ENCODE measurements at regions not wholly inside any gene's neighbourhood (a gene's known extent, or its start where the extent isn't known, plus 50 kb on each side); places are given as distances from the start of the nearest gene placed in this dataset.
"Not testable (repeated sequence)": the region's sequence is repeated elsewhere in the genome, so short reads cannot be mapped to it uniquely, and the experiment has no call there.

DNA sequence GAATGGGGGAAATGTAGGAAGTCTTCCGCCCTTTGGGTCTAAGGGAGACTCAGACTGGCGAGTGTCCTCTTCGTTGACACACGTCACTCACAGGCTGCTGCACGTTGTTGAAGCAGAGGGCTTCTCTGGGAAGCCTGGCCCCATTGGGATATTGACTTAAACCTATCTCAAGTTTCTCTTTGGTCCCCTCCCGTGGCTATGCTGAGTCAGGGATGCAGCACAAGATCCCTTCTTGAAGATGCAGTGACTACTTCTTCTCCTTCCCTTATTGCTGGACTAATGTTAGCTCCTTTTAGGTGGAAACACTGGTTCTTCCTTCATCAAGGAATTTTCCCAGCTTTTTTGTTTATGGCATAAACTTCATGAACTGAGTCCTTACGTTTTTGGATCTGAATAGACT is 89.8 kb upstream of the CCDC71L start:
- H3K27me3 ChIP-seq = no peaks in the 10 kb centered on the region
- no peak overlapping the region for H3K27ac ChIP-seq
- no peak overlapping the region for H3K4me2 ChIP-seq
- H2AFZ ChIP-seq = no peak overlapping the region
- no peak for TF ChIP-seq CTCF (IDR thresholded peaks at IDR 0.05; ENCODE audit: poor library complexity)
- TF ChIP-seq EZH2phosphoT487 (IDR thresholded peaks at IDR 0.05; ENCODE audit: low read depth, severe bottlenecking, unreplicated experiment) = no peak
- no peak for TF ChIP-seq EZH2 (IDR thresholded peaks at IDR 0.05; ENCODE audit: borderline replicate concordance)
- no peaks in the 10 kb centered on the region for H3K4me1 ChIP-seq (ENCODE audit: insufficient read depth)
- H3K9me2 ChIP-seq (replicated peaks; ENCODE audit: insufficient read depth) = no peaks in the 10 kb centered on the region
- no peaks in the 10 kb centered on the region for H3K79me2 ChIP-seq
- no peaks in the 10 kb centered on the region for H3K9me3 ChIP-seq (ENCODE audit: low read depth)
- H3K4me3 ChIP-seq = no peak overlapping the region
- 85% methylated on average over 7 of the region's 7 CpGs for WGBS (ENCODE audit: low lambda C conversion rate, missing lambda C conversion rate)
- no peak for DNase-seq (ENCODE audit: low spot score)
- H4K20me1 ChIP-seq (ENCODE audit: insufficient read depth, poor library complexity, severe bottlenecking) = no peaks in the 10 kb centered on the region
- H3K36me3 ChIP-seq (replicated peaks; ENCODE audit: insufficient read depth, low read depth) = no peaks in the 10 kb centered on the region

DNA sequence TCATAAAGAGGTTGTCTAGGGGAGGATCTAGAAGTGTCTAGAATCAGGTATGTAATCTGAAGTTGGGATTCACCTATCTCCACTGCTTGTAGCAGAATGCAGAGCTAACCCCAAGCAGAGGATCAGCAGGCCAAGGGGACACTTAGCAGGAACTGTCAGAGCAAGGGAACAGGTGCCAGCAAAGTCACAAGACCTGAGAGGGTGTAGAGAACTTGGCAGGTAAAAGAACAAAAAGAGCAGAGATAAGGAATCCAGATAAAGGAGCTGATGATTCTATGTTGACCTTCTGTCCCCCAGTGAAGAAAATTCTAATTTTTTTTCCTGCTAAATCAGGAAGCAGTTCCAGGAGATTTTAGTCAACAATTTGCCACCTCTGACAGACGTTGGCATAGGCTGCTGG is 91.4 kb upstream of the CCDC71L start:
- DNase-seq (ENCODE audit: low spot score) = no peak
- WGBS (ENCODE audit: low lambda C conversion rate, missing lambda C conversion rate) = 43% methylated on average over 1 of the region's 1 CpG
- Histone ChIP-seq H3K79me2 (no peaks in the 10 kb centered on the region), H3K27me3 (no peaks in the 10 kb centered on the region), H3K9me3 (ENCODE audit: low read depth) (no peaks in the 10 kb centered on the region), H3K9me2 (replicated peaks; ENCODE audit: insufficient read depth) (no peaks in the 10 kb centered on the region), H3K4me3 (no peak overlapping the region), H3K36me3 (replicated peaks; ENCODE audit: insufficient read depth, low read depth) (no peaks in the 10 kb centered on the region), H3K27ac (no peak overlapping the region), H2AFZ (no peak overlapping the region), H3K4me2 (no peak overlapping the region), H4K20me1 (ENCODE audit: insufficient read depth, poor library complexity, severe bottlenecking) (no peaks in the 10 kb centered on the region), H3K4me1 (ENCODE audit: insufficient read depth) (no peaks in the 10 kb centered on the region)
- TF ChIP-seq EZH2 (IDR thresholded peaks at IDR 0.05; ENCODE audit: borderline replicate concordance) = no peak
- no peak for TF ChIP-seq CTCF (IDR thresholded peaks at IDR 0.05; ENCODE audit: poor library complexity)
- no peak for TF ChIP-seq EZH2phosphoT487 (IDR thresholded peaks at IDR 0.05; ENCODE audit: low read depth, severe bottlenecking, unreplicated experiment)

- H3K4me3 ChIP-seq; H3K27ac ChIP-seq; H3K4me2 ChIP-seq; H3K36me3 ChIP-seq (replicated peaks; ENCODE audit: insufficient read depth, low read depth); H3K9me3 ChIP-seq (ENCODE audit: low read depth); H3K27me3 ChIP-seq; H4K20me1 ChIP-seq (ENCODE audit: insufficient read depth, poor library complexity, severe bottlenecking); H3K9me2 ChIP-seq (replicated peaks; ENCODE audit: insufficient read depth); H3K79me2 ChIP-seq; H3K4me1 ChIP-seq (ENCODE audit: insufficient read depth); DNase-seq (ENCODE audit: low spot score); H2AFZ ChIP-seq: not testable (repeated sequence)
- WGBS (ENCODE audit: low lambda C conversion rate, missing lambda C conversion rate) = 97% methylated on average over 3 of the region's 3 CpGs
Observed at GRCh38 chr7:106755024-106755423, 94.1 kb upstream of the CCDC71L start.

DNA sequence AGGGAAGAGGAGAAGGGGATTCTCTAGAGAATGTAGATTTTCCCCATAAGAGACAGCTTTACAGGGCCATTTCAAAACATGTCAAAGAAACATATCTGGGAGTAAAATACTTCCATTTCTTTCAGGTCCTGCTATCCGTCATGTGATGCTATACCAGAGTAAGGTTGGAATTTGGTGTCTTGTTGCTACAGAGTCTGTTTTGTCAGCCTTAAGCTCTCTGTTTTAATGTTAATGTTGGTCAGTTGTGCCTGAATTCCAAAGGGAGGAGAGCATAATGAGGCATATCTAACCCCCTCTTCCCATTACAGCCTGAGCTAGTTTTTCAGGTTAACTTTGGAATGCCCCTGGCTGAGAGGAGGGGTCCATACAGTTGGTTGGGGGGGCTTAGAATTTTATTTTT is 94.7 kb upstream of the CCDC71L start:
- 96% methylated on average over 1 of the region's 1 CpG for WGBS (ENCODE audit: low lambda C conversion rate, missing lambda C conversion rate)

More for the DNA sequence above, 94.7 kb upstream of the CCDC71L start:
- Histone ChIP-seq H4K20me1 (ENCODE audit: insufficient read depth, poor library complexity, severe bottlenecking) (no peaks in the 10 kb centered on the region), H3K36me3 (replicated peaks; ENCODE audit: insufficient read depth, low read depth) (no peaks in the 10 kb centered on the region), H3K27ac (no peak overlapping the region), H2AFZ (no peak overlapping the region), H3K4me2 (no peak overlapping the region), H3K4me3 (no peak overlapping the region), H3K79me2 (no peaks in the 10 kb centered on the region), H3K9me2 (replicated peaks; ENCODE audit: insufficient read depth) (no peaks in the 10 kb centered on the region), H3K4me1 (ENCODE audit: insufficient read depth) (no peaks in the 10 kb centered on the region), H3K9me3 (ENCODE audit: low read depth) (no peaks in the 10 kb centered on the region), H3K27me3 (no peaks in the 10 kb centered on the region)
- DNase-seq (ENCODE audit: low spot score) = no peak
- TF ChIP-seq EZH2phosphoT487 (IDR thresholded peaks at IDR 0.05; ENCODE audit: low read depth, severe bottlenecking, unreplicated experiment) = no peak
- TF ChIP-seq CTCF (IDR thresholded peaks at IDR 0.05; ENCODE audit: poor library complexity) = no peak
- TF ChIP-seq EZH2 (IDR thresholded peaks at IDR 0.05; ENCODE audit: borderline replicate concordance) = no peak
